NCI-H524 (cell line): ENCODE measurements at regions not wholly inside any gene's neighbourhood (a gene's known extent, or its start where the extent isn't known, plus 50 kb on each side); places are given as distances from the start of the nearest gene placed in this dataset.
A peak's percentile ranks its signal among the peaks of the same experiment; 100 is the strongest.

Experiments used
- DNase-seq, 2 experiments: peaks; one replicate each; lab custom pipeline; 2025; lab: John Stamatoyannopoulos, UW

- DNase-seq: no peak
Observed at GRCh38 chr2:156695595-156695994, 259.4 kb downstream of the GPD2 start.

DNA sequence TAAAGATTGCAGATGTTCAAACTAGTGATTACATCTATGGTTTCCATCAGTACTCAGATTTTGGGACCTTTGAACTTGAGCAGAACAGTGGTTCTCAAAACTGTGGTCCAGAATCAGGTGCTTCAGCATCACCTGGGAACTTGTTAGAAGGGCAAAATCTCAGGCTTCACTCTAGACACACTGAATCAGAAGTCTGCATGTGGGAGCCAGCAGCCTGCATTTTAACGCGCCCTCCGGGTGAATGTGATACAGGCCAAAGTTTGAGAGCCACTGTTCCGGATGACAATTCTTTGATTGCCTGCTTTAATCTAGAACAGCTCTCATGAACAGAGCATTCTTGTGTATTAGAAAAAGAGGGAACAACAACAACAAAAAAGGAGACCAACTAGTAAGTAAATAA lies 261.7 kb downstream of the GPD2 start:
- DNase-seq: no peak

DNA sequence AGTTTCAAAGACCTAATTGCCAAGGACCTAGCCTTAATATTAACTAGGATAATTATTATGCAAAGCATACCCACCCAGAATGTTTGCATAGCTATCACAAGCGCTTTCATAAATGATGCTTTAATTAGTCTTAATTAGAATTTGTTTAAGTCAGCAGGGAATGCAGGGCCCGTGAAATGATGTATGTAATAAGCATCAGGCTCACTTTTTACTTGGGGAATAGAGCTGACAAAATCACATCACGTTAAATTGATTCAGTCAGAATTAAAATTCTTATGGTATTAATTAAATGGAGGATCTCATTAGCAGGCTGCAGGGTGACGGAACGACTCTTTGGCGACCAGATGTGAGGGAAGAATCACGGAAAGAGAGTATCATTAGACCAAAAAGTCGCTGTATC lies 264.5 kb downstream of the GPD2 start:
- DNase-seq: no peak

DNA sequence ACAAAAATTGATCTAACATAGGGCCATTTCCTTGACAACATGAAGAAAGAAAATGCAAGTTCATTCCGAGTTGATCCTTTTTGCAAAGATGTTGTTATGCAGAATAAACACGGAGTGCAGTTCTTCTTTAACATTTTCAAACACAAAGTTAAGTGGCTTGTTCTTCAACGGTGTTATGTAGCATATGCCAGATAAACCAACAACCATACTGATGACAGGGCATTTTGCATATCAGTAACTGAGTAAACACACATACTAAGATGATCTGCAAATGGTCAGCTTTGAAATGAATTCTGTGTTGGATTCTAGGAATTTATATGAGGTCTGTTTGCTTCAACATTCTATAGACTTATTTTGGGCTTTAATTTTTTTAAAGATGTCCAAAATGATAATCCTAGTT lies 266.4 kb downstream of the GPD2 start:
- no peak for DNase-seq

DNA sequence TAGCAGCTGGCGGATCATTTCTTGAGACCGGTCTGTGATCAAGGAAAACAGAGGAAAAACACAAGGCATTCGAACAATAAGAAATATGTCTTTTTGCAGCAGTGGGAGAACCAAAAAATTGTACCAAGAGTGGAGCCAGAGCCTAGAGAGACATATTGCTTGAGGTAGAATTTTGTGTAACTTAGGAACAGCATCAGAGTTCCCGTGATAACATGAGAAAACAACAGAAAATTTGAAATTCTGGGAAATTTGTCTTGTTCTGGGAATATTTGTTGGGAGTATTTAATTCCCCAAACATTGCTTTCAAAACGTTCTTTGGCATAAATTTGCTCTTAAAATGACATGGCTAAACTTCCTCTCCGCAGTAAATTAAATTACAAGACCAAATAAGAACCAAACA lies 267.5 kb downstream of the GPD2 start:
- no peak for DNase-seq

DNA sequence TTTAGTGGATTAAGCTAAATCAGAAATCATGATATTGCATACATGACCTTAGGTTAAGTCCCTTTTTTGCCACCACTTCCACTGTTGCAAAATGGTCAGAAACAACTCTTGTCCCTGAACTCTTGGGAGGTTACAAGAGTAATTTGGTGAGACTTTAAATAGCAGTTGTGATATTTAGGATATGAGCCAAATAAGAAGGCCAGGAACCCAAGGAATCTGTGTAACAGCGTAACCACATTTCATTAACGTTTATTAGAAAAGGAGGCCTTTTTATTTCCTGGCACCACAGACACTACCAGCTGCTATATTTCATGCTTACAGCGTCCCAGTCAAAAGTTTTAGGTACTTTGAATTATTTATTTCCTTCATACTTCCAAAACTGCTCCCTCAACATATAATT lies 268.0 kb downstream of the GPD2 start:
- DNase-seq: no peak

- no peak for DNase-seq
Observed at GRCh38 chr2:156704617-156705016, 268.4 kb downstream of the GPD2 start.

GRCh38 chr2:156706576-156706975 lies 270.4 kb downstream of the GPD2 start:
- DNase-seq: no peak

DNA sequence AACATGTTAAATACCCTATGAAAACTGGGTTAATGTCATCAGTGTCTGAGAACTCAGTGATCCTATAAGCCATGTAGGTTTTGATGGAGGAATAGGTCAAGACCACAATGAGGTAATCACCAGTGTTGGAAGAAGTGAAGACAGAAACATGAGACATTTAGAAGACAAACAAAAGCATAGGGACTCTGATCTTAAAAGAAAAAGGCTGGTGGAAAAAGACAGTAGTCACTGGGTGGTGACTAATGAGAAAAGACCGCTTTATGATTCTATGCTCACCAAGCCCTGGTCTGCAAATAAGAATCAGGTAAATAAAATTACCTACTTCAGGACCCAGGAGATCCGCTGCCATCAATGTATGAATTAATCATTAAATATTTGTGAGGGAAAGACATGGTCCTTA lies 271.9 kb downstream of the GPD2 start:
- no peak for DNase-seq

GRCh38 chr2:156709091-156709490 lies 272.9 kb downstream of the GPD2 start:
- no peak for DNase-seq

DNA sequence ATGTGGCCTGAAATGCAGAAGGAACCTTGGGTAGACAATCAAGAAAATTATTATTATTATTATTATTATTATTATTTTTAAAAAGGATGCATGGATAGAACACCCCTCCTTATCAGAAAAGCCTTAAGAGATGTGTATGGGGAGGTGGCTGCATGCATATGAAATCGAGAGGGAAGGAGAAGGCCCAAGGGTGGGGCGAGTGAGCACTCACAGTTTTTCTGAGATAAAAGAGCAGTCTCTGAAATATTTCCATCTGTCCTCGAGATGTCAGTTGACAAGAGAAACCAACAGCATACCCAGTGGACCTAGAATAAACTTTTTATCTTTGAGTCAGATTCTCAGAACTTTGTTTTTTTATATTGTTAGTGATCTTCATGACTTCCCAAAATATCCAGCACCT lies 282.9 kb downstream of the GPD2 start:
- no peak for DNase-seq

GRCh38 chr2:156727867-156728266 lies 291.7 kb downstream of the GPD2 start:
- no peak for DNase-seq

- no peak for DNase-seq
Observed at GRCh38 chr2:156728328-156728727, 292.1 kb downstream of the GPD2 start.

- DNase-seq: no peak
Observed at GRCh38 chr2:156731506-156731905, 295.3 kb downstream of the GPD2 start.

DNA sequence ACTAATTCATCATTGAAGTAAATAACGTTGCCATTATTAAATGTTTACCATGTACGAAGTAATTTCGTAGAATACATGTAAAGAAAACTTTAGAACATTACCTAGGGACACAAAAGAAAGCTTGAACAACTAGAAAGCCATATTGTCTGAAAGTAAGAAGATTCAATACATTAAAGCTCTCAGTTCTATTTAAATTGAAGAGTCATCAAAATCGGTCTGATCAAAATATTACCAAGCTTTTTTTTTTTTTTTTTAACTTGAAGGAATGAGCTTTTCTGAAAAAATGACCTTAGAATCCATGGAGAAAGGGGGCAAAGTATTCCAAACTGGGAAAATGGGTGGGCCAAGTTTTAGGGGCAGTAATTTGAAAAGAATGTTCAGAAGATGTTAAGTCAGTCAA lies 300.8 kb downstream of the GPD2 start:
- no peak for DNase-seq

DNA sequence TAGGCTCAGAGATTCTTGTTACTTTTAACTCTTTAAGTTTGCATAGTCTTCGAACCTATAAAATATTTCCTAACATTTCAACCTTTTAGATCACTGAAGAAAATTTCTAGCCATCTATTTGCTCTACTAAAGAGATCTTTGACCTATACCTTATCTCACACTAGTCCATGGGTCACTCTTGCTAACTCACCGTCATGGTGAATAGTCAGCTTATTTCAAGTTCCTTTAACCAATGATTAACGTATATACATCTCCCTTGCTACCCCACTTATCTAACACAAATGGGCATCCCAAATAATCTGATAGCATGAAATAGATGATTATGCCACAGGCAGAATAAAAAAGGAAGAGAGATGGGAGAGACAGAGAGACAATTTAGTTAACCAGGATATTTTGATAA lies 303.1 kb downstream of the GPD2 start:
- no peak for DNase-seq

DNA sequence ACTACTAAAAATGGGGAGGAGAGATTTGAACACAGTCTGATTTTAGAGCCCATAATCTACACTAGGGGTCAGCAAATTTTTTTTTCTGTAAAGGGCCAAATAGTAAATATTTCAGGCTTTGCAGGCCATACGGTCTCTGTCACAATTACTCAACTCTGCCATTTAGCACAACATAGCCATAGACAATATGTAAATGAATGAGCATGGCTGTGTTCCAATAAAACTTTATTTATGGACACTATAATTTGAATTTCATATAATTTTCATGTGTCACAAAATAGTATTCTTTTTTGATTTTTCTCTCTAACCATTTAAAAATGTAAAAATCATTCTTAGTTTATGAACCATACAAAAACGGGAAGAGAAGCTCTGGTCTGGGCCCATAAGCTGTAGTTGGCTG lies 309.4 kb downstream of the GPD2 start:
- no peak for DNase-seq

- DNase-seq: no peak
Observed at GRCh38 chr2:156748221-156748620, 312.0 kb downstream of the GPD2 start.

GRCh38 chr2:156752042-156752441 lies 315.9 kb downstream of the GPD2 start:
- no peak for DNase-seq

- DNase-seq: no peak
Observed at GRCh38 chr2:156753766-156754165, 317.6 kb downstream of the GPD2 start.

GRCh38 chr2:156756516-156756915 lies 320.3 kb downstream of the GPD2 start:
- DNase-seq: peak in 1 of 2 experiments; percentile 27

GRCh38 chr2:156763174-156763573 lies 327.0 kb downstream of the GPD2 start:
- no peak for DNase-seq

DNA sequence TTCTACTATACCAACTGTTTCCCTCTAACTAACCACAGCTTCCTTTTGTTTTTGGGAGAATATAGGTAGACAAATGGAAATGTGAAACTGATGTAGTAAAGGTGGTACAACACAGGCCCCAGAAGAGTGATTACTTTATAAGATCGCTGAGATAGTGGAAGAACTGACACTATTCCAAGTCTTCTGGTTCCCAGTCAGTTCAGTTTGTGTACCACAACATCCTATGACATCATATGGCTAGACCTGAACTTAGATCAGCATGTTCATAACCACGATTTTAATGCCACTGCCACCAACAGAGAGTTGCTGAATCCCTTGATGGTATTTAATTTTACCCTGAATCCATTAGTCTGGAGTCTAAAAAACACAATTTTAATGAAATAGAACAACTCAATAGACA lies 328.9 kb downstream of the GPD2 start:
- no peak for DNase-seq

DNA sequence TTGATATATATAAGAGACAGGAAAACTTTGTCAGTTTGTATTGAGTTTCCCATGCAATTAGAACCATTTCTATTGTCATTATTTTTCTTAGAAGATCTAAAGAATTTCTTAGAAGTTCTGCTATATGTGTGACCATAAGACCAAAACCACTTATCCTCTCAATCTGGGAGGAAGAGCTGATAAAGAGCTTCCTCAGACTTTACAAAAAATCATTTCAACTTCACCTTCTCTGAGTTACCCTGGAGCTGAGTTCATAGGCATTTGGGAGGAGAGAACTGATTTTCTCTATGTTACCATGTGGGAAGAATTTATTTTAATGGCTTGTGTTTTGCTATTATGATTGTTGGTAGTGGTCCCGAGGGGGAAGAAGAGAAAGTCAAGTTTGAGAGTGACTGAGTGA lies 329.3 kb downstream of the GPD2 start:
- no peak for DNase-seq

DNA sequence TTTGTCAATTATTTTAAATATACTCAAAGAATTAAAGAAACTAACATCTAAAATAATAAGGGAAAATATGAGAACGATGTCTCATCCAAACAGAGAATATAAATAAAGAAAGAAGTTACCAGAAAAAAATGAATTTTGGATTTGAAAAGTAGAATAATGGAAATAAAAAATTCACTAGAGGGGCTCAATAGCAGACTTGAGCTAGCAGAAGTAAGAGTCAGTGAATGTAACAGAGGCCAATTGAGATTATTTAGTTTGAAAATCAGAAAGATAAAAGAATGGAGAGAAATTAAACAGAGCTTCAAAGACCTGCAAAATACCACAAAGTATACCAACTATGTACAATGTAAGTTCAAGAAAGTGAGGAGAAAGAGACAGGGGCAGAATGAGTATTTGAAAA lies 333.6 kb downstream of the GPD2 start:
- DNase-seq: no peak
